T1000 (cell line): ENCODE measurements at regions not wholly inside any gene's neighbourhood (a gene's known extent, or its start where the extent isn't known, plus 50 kb on each side); places are given as distances from the start of the nearest gene placed in this dataset.
"Not testable (repeated sequence)": the region's sequence is repeated elsewhere in the genome, so short reads cannot be mapped to it uniquely, and the experiment has no call there.

Experiments used
- DNase-seq: peaks from one replicate; lab custom pipeline; 2025; ENCODE audit warnings: mixed read lengths; lab: John Stamatoyannopoulos, UW

DNA sequence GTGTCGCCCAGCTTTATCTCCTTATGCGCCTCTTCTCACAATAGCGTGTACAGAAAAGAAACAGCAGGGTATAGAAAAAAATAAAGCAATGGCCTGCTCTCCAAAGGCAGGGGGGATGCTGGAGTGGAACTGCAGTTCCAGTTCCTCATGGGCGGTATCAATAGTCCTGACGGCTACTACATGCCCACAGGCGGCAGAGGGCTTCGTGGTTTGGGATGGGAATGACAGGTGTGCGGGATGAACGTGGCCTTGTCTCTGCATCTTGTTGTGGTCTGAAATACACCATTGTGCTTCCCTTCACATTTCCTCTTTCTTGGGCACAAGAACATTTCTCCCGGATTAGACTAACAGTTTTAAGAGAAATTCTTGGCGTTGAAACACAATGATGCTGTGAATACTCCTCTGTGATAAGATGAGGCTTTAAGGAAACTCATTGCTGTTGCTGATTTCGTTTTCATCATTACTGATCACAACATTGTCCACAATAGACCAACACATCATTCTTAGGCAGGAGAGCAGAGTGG lies 124.1 kb upstream of the IGFBP7 start:
- DNase-seq = no peak

DNA sequence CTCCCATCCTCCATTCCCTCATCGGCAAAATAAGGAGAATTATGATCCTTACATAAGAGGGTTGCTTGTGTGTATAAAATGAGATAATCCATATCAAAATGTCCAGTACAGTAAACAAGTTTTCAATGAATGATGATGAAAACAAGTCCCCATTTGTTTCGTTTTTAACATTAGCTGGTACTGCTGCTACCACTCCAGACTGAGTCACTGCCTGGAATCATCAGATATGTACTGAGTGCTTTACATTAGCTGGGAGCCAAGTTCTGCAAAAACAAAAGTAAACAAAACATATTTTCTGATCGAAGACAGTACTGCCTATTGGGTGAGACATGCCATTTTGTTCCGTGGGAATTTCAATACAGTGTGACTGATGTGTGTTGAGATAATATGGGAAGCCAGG lies 123.2 kb upstream of the IGFBP7 start:
- DNase-seq = no peak

DNA sequence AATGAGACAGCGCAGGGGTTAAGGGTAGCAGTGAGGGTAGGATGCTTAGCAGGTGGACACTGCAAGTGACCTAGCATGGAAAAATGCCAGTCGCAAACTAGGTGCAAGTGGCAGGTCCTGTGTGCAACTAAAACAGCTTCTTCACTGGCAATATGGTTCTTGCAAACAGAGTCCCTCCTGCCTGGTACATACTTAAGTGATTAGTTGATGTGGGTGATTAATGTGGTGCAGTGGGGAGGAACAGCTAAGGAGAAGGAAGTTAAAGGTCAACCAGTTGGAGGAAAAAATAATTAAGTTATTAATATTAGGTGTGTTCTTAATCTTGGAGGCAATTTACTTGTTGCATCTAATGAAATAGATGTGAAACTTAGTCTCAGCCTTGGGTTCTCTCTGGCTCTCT lies 121.6 kb upstream of the IGFBP7 start:
- no peak for DNase-seq

DNA sequence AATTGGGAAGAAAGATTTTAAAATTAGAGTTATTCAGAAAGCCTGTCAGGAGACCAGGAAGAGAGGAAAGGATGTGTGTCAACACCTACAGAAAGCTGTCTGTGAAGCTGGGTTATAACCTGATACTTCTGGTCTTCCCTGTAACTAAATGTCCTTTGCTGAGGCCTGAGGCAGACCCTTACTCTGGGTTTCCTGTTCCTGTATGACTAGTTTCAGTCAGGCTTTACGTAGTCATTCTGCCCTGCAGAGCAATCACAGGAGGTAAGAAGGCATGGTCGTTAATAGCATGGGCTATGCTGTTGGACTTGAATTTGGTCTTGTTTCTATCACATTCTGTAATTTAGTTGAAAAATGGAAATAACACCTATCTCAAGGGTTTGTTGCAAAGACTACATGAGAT lies 110.5 kb upstream of the IGFBP7 start:
- DNase-seq = no peak

DNA sequence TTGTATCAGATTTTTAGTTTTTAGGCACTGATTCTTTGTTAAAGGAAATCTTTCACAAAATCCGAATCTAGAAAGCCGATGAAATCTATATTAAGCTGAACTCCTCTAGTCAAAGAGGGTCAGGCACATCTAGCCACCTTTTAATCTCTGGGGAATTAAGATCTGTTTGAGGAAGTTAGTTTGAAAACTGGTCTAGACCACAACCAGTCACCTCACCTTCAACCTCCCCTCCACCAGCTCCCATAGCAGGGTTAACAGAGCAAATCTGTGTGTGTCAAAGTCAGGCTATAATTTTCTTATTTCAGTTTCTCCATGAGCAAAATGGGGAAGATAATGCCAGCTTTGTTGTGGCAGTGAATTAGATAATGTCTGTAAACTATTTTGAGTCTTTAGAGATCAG lies 110.0 kb upstream of the IGFBP7 start:
- no peak for DNase-seq

DNA sequence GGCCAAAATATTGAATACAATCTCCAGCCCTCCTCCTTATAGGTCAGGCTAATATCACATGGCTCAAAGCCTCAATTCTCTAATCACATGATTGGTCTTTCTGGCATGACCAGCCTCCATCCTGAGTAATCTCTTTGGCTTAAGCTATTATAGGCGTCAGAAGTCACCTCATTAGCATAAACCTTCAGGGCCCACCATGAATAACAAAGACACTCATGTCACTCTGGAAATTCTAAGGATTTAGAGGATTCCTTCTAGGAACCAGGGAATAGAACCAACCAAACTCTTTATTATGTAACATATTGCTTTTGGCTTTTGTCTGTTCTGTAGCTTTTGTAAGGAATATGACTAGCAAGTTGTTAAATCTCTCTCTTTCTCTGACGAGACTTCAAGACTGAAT lies 109.2 kb upstream of the IGFBP7 start:
- no peak for DNase-seq

DNA sequence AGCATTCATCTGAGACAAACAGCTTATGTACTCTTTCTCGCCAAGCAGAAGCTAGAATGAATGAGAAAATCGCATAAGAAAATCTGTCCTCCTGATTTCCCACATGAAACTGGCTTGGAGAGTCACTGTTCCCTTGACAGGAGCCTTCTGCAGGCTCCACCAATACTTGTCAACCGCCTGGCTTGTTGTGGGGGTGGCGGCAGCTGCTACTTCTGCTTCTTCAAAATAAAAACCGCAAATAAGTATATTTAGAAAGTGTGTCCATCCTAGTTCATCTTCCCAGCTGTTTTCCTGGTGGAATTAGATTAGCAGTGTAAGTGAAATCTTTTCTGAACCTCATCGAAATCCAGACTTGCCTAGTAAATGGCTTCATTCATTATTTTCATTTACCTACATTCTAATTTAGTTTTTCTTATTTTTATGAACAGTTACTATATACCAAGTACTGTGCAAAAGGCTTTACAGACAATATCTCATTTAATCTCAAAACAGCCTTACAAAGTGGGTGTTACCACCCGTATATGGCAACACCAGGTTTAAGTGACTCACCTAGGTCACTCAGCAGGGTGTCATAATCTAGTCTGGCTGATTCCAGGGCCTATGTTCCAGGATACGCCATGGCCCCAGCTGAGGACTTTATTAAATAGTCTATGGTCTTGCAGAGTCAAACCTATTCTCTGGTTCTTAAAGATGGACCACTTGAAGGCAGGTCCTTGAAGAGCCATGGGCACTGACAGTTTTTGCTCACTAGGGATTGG lies 104.6 kb upstream of the IGFBP7 start:
- no peak for DNase-seq

DNA sequence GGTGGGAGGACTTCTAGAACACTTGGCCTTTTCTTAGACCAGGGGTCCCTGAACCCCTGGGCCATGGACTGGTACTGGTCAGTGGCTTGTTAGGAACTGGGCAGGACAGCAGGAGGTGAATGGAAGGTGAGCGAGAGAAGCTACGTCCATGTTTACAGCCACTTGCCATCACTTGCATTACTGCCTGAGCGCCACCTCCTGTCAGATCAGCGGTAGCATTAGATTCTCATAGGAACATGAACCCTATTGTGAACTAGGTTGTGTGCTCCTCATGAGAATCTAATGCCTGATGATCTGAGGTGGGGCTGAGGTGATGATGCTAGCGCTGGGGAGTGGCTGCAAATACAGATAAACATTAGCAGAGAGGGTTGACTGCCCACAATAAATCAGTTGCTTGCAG lies 100.9 kb upstream of the IGFBP7 start:
- DNase-seq = no peak

DNA sequence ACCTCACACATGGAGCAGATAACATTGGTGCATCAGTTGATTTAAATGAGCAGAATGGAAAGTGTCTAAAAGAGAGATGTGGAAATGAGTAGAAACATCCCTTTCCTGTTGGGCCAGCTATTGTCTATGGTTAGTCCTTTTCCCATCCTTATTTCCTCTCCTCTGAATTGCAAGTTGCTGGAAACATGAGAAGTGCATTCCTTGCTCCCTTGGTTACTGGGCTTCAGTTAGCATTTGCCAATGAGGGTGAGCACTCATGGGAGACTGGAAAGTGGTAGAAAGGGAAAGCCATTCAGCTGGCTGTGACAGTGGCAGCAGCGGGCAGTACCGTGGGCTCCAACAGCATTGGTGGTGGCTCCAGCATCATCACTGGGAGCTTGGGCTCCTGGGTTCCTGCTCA lies 96.0 kb upstream of the IGFBP7 start:
- DNase-seq = no peak

DNA sequence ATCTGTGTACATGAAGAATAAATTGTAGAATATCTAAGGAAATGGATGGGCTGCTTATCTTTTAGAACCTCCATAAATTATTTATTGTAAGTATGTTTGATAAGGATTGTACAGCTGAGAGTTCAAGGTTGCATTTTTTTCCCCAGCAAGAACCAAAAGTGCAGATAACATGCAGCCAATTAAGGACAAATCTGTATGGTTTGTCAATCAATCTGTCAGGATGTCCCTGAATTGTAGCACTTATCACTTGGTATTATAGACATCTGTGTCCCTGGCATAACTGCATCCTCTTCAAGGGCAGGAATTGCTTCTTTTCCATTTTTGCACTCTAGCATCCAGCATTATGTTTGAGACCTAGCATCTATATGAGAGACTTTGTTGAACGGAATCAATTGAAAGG lies 95.4 kb upstream of the IGFBP7 start:
- no peak for DNase-seq

DNA sequence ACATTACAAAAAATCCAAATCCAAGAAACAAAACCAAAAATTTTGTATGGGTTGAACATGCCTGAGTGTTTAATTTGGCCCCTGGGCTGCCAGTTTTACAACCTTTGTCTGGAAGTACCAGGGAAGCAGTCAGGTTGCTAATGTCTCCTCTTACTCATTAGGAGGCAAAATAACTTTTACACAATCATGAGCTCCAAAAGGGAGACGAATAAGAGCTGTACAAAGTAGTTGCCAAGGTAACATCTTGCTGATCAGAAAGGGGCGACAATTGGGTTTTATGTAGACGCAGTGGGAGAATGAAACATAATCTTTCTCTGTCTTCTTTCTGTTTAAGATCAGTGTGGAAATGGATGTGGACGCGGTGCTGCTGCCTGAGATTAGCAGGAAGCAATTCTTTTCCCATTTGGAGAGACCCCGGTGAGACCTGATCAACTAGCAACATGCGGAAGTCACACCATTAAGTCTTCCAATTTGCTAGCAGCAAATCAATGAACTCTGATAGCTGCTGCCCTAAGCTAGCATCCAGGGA lies 90.7 kb upstream of the IGFBP7 start:
- DNase-seq = no peak

DNA sequence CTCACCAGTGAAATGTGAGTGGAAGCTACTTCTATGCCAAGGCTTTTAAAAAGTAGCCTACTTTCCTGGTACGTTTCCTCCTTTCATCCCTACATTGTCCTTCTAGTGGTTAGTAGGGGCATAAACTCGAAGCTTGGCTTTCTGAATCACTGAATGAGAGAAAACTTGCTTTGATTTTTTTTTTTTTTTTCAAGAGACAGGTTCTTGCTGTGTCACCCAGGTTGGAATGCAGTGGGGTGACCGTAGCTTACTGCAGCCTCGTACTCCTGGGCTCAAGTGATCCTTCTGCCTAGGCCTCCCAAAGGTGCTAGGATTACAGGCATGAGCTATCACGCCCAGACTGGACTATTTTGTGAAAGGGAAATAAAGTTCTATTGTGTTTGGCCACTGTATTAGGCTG lies 89.1 kb upstream of the IGFBP7 start:
- no peak for DNase-seq

DNA sequence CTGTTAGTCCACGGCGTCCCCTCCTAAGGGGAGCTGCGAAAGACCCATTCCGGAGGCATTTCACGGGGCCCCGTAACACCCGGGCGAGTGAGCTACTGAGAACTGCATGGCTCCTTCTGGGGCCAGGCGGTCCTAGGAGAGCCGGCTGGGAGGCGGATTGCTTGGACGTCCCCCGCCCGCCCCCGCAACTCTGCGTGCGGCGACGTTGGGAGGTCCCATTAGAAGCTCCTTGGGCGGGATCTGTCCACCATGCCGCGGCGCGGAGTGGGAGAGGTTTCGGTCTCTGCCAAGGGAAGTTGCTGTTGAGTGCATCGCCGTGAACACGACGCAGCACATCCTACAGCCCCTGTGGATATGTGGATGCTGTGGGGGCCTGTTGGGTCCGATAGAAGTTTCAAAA lies 85.4 kb upstream of the IGFBP7 start:
- DNase-seq = no peak

DNA sequence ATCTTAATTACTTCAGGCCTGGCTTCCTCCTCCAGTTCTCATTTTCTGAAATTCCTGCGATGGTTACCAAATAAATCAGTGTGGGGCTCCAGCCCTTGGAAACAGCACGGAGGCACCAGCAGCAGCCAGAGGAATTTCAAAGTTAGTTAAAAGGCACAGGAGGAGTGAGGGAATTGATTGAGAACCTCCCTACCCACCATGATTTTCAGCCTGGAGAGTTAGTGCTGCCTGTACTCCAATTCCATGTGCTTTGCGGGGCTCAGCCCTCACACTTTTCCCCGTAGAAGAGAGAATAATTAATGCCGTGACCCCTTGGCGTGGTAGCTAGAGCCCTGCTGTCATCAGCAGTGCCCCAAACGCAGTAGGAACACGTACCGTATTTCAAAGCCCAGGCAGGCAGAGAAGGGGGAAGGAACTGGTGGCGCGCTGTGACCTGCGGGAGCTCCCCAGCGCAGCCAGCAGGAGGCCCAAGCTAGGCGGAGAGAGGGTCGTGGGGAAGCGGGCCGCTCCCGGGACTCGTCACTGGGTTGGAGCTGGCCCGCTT lies 84.0 kb upstream of the IGFBP7 start:
- no peak for DNase-seq

DNA sequence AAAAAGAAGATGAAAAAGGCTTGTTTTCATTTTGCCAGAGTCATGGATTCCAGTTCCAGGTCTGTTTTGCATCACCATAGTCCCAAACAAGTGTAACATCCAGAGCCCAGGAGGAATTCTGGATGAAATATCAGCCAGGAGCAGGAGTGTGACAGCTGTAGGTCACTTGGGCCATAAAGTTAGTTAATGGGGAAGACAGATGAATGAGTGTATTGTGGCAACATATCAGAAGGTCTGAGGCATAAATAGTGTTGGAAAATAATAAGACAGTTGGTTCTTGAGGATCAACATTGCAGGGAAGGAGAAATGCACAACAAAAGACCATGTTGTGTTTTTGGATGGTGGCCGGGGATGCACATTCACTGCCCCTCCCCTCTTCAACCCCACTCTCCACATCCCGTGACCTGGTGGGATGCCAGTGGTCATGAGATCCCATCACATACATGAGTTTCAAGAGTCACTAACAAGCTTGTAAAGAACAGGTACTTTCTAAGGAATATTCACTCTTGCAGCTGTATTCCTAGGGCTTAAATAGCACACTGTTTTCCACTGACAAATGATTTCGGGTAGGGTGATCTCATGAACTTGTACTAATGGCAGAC lies 83.1 kb upstream of the IGFBP7 start:
- no peak for DNase-seq

DNA sequence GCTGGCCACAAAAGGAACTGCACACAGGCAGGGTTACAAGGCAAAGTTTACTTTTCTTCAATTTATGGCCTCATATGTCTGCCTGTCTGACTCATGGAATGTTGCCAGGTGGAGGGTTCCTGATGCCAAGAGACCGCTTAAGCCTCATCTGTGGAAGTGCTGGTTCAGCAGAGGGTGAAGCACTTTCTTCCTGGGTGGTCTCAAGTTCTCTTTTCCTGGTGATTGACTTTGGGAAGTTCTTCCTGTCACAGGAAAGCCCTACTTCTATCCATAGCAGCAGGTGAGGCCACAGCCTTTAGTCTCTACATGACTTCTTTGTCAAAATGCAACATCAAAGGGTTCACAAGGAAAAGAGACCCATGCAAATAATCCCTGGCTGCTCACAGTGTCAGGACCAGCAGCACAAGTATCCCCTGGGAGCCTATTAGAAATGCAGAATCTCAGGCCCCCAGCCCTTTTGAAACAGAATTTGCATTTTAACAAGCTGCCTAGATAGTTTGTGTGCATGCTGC lies 81.4 kb upstream of the IGFBP7 start:
- no peak for DNase-seq

DNA sequence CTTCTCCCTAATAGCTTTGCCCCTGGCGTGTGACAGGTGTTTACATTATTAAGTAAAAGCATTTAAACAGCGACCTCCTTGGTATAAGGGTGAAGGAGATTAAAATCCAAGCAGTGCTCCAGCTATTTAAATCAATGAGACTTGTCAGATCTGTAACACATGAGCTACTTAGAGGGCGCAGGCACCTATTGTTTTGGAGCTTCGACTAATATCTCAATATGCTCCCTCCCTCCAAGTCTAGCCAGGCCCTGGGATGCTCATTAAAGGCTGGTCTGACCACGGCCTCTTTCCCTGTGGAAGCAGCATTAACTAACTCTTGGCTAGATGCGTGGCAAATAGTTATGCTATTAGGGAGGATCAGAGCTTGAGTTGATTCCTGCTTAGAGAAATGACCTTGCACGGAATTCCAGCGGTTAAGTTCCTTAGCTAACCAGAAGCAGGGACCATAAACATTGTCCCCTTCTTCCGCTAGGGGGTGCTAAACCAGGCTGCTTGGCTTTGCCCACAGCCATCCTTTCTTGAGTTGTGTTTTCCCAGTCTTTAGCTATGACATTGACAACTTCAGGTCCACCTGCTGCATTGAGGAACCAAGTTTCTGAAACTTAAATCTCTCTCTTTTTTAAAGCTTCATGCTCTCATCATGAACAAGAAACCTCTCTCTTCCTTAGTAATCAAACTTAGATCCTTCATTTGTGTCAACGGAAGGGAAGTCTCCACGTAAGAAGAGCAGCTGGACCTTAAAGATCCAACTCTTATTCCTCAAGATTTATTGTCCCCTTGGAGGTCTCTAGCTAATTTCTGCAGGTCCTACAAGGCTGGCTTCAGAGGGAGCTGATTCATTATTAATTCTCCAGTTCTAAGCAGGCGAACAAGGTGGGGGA lies 80.7 kb upstream of the IGFBP7 start:
- no peak for DNase-seq

DNA sequence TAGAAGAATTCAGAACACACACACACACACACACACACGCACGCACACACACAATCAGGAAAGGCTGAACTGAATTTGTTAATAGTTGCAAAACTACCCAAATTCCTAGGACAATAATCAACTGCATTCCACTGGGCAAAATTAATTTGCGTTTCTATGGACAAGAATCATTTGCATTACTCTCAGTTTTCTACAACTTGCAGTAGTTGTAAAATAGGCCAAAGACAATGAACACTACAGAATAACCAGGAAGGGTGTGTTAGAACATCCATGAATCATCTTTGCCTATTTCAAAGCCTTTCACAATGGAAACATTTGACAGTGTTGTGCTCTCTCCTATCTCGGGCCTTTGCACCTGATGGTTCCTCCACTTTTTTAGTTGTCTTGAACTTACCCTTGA lies 77.1 kb upstream of the IGFBP7 start:
- no peak for DNase-seq

DNA sequence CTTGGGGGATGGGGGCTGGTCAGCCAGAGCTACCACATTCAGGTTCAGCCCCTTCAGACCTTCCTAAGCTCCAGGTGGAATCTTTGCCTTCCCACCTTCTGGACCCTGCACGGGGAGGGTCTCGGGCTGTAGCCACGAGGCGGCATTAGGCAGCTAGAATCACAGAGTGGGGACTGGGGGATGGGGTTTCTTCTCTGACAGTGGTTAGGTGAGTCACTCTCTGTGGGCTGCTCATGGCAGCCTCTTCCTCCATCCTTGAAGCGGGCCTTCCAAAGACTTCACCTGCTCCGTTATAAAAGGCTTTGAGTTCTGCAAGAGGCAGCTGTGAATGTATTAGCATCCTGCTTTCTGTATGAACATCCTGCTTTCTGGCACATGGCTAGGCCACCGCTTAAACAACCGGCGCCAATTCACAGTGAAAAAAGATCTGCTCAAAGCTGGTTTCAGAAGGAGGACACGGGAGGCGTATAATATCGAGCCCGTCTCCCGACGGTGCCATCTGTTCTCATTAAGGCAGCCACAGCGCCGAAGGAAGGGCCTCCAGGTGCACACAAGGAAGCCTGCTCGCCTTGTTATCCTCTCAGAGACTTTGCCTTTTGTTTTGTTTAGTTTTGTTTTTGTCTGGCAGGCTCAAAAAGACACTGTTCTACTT lies 74.3 kb upstream of the IGFBP7 start:
- no peak for DNase-seq

DNA sequence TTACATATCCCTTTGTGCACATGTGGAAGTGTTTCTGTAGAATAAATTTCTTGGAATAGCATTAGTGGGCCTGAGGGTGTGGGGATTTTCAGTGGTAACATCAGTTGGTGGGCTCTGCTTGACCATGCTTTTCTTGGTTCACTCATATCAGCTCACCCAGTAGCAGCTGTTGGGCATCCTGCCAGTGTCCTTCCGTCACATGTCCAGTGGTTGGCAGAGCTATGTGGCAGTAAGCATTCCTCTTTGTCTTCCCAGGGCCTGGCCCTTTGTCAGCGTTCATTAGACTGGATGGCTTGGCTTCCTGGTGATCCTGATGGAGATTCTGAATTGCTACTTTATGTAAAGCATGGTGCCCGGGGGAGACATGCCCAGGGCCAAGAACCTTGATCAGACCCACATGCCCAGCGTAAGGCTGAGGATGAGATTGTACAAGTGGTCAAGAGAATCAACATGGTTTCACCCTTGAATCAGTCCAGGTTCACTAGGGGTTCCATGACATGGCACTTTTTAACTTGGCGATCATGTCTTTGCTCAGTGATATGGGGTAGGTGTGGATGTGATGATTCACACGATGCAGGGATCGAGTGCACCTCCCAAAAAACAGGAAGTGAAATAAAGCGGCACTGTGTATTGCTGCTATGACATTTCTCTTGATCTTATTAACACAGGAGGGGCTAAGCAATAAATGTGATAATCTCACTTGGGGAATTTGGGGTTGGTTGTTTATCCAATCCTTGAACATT lies 72.1 kb upstream of the IGFBP7 start:
- no peak for DNase-seq

DNA sequence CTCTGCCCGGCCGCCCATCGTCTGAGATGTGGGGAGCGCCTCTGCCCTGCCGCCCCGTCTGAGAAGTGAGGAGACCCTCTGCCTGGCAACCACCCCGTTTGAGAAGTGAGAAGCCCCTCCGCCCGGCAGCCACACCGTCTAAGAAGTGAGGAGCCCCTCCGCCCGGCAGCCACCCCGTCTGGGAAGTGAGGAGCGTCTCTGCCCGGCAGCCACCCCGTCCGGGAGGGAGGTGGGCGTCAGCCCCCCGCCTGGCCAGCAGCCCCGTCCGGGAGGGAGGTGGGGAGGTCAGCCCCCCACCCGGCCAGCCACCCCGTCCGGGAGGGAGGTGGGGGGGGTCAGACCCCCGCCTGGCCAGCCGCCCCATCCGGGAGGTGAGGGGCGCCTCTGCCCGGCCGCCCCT lies 63.0 kb upstream of the IGFBP7 start:
- DNase-seq = not testable (repeated sequence)
